Iris pigment epithelial cell (primary cell): ENCODE measurements at regions not wholly inside any gene's neighbourhood (a gene's known extent, or its start where the extent isn't known, plus 50 kb on each side); places are given as distances from the start of the nearest gene placed in this dataset.

Experiments
- DNase-seq: peaks from one replicate; pipeline ENCODE4 v3.0.0-alpha.2; 2011; ENCODE audit warnings: low read depth

DNA sequence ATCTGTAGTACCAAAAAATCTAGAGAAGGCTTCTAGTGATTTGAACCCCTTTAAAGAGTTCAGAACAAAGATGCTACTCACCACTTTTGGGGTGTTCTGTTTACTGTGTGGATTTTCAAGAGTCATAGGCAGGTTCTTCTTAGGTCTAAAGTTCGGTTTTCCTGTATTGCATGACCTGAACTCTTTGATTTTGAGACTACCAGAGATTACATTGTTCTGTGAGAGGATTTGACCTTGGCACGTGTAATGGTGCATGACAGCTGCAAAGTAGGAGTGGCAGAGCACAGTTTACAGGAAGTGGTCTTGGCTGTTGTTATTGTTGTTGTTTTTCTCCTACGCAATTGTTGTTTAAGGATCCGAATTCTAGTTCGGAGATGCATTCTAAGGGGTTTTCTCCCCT lies 592.7 kb downstream of the EPHA7 start:
- DNase-seq = no peak

DNA sequence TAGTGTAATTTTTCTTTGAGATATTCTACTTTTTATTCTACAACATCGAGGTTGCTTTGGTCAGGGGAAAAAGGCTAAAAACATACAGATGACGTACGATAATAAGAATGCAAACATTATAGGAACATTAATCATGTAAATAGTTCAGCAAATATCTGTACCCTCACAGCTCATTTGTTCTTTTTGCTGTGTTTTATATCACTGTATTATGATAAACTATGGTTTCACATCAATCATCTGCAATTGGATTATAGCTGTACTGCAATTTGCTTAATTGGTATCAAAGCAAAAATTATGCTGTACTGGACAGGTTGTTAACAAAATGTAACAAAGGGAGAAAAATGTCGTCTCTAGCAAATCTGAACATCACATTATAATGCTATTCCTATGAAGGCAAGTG lies 597.1 kb downstream of the EPHA7 start:
- no peak for DNase-seq

DNA sequence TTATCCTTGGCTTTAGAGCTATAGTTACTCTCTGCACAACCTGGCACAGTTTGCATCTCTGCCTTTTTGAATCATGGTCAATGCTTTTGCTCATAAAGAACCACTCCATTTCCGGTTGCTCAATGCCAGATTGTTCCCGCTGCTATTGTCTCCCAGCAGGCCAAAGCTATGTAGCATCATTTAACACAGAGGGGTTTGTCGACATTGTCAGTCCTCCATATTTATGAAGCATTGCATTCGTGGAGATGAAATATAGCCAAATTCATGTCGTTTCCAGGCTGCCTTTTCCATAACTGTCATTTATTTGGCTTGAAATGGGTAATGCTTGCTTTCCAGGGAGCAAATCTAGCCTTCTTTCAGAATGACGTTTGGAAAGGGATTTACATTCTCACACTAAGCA lies 598.8 kb downstream of the EPHA7 start:
- DNase-seq = no peak

DNA sequence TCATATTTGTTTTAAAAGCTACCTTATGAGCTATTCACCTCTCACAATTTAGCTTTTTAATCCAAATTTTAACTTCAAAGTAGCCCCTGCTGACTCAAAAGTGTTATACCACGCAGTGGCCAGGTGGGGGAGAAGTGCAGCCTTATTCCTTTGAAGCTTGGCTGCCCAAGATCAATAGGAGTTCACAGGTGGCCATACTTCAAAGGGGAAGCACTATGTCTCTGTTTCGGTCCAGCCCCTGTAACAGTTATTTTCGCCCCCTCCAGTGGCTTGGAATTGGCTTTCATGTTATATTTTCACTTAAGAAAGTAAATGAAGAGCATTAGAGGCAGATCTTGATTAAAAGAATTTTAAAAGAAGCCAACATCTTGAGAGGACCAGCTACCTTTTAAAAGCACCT lies 608.4 kb downstream of the EPHA7 start:
- DNase-seq = peak; percentile 28

DNA sequence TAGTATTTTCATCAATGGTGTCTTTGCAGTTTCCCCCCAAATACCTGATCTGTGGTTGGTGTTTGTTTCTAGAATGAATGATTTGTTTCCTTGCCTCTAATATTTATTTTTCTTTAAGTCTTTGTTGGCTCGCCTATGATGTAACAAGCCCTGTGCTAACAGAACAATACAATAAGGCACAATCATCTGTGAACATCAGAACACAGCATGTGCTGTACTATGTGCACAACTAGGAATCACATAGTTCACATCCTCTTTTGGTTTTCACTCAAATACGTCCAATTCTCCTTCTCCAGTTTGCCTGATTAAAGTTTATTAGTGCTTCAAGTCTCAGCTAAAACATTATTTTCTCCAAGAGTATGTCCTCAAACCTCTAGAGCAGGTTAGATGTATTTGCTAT lies 613.1 kb downstream of the EPHA7 start:
- no peak for DNase-seq

DNA sequence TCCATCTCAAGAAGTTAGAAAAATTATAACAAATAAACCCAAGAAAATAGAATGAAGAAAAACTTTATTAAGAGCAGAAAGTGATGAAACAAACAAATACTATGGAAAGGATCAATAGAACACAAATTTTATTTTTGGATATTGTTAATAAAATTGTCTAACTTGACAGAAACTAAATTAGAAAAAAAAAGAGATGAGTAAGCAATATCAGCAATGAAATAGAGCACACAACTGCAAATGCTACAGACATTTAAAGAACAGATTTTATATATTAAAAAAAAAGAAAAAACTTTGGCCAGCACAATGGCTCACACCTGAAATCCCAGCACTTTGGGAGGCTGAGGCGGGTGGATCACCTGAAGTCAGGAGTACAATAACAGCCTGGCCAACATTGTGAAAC lies 628.0 kb downstream of the EPHA7 start:
- no peak for DNase-seq

DNA sequence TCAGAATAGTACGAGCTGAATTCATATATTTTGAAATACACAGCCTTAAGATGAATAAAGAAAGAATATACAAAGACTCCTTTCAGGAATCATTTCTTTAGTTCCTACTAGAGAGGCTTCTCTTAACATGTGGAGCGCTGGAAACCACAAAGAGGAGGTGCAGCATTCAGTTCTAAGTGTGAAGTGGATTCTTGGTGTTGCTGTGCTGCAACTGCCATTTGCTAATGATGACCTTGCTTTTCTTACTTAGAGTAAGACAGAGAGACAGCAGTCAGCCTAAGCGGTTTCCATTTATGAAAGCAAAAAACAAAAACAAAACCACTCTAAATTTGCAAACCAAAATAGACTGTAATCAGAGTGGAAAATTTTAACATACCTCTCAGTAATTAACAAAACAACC lies 629.0 kb downstream of the EPHA7 start:
- no peak for DNase-seq

DNA sequence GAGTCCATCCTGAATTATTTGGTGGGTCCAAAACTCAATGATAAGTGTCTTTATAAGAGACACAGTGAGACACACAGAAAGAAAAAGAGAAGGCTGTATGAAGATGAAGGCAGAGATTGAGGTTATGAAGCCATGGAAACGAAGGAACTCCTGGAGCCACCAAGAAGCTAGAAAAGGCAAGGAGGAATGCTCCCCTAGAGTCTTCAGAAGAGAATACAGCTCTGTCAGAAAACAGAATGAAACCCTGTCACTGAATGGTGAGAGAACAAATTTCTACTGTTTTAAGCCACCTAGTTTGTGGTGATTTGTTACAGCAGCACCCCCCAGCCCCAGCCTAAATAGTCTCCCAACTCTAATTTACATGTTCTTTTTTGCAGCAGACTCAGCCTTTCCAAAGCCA lies 635.1 kb downstream of the EPHA7 start:
- DNase-seq = no peak

DNA sequence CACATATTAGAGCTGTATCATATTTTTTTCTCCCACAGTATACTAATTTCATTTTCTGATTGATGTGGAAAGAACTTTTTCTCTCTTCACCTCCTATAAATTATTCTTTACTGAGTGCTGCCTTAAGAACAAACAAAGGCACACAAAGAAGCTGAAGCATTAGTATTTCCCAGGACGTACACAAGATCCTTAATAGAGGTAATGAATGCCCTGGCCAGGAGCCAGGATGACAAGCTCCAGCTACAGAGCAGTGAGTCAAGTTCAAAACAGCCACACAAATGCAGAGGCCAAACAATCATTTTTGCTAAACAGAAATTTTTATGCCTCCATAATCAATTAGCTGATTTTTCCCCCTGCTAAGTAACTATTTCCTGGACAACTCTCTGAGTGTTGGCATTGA lies 639.6 kb downstream of the EPHA7 start:
- DNase-seq = peak; percentile 59

DNA sequence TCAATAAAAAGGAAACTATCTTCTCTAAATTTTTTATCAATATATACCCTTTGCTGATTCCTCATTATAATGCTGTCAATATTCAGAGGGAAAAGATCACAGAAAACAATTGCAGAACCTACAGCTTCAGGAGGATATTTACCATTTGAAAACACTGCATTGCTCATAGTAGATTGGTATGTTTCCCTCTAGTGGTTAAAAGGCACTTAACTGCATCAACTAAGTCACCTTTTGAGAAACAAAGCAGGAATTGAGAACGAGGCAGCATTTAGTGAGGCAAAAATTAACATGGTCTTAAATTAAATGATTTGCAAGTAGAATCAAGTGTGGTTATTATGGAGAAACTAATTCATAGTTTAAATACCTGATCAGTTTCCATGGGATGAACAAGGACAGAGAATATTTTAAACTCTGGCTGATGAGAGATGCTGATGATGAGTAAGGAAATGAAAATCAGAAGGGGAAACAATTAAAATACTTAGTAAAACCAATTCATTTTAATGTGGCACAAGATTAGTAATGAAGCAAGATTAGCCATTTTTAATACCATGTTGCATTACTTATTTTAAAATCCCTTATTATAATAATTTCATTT lies 642.1 kb downstream of the EPHA7 start:
- peak; percentile 18 for DNase-seq

DNA sequence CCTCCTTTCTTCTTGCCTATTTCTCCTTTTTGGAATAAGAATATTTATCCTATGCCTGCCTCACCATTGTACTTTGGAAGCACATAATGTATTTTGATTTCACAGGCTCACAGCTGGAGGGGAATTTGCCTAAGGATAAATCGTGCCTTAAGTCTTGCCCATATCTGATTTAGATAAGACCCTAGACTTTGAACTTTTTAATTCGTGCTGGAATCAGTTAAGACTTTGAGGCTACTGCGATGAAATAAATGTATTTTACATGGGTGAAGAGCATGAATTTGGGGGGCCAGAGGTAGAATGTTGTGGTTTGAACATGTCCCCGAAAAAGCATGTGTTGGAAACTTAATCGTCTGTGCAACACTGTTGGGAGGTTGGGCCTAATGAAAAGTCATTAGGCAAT lies 648.8 kb downstream of the EPHA7 start:
- no peak for DNase-seq

DNA sequence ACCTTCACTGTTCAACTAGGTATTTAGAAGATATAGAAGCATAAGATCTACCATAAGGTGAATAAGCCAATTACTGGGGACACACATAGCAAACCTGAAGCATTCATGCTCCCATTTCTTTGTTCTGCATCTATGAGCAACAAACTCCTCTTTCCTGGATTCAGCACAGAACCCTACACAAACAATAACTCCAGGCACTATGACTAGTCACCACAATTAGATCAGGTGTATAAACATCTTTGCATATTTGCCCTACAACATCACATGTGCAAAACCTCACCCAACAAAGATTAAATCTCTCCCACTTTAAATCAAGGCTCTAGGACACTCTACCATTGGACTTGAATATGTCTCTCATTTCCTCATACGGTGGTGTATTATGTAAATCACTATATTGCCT lies 652.3 kb downstream of the EPHA7 start:
- no peak for DNase-seq

DNA sequence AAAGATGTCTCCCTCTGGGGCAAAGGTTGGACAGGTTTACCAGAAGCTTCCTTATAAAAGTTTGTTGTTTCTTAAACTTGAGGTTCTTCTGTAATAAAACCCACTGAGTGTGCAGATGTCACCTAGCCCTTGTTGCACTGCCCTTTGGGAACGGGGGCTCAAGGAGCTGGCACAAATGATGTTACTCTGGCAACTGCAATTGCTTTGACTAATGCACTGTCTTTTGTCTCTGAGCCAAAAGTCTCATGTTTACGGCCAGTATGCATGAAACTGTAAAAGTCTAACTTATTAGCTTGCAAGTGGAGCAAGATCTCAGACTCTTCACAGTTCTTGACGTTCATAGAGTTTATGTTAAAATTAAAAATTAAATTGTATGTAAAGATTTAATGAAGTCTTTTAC lies 655.7 kb downstream of the EPHA7 start:
- no peak for DNase-seq

DNA sequence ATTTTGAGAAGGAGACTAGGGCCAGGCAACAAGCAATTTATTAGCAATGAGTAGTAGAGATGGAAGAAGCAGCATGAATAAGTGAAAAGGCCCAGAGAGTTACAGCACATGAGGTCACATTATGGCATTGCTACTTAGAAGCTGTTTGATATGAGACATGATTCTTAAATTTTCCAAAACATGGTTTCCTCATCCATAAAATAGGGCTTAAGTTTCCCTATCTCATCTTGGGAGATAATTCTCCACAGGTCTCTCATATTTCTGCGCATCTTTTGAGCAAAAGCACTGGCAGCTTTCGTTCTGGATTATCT lies 656.1 kb downstream of the EPHA7 start:
- no peak for DNase-seq

DNA sequence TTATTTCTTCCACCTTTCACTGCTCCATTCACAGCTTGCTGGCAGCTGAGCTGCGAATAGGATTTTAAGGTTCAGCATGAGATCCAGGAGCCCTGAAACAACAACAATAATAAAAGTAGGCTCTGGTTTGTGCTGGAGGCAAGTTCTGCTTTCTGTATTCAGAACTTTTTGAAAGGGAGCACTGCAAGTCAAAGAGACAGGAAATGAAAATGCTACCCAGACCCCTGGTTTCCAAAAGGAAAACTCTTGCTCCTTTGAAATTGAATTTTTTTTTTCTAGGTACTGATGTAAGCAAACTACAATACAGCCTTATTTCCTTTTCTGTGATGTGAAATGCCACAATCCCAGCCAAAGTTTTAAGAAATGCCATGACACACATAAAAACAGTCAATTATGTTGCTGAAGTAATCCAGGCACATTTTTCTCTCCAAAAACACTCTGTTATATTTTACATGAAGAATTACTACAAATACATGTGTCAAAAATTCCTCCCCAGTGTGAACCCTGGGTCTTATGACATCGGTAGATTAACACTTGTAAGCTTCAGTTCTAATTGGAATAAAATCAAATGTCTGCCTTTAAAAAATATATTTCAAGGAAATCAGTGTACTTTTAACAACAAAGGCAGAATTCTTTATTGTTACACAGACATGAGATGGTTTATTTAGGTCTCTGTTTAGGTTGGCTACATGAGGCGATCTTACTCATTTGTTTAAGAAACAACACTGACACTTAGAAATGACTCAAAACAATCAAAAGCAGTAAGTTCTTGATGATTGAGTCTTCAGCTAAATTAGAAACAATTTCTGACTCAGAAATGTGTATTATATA lies 656.7 kb downstream of the EPHA7 start:
- no peak for DNase-seq

DNA sequence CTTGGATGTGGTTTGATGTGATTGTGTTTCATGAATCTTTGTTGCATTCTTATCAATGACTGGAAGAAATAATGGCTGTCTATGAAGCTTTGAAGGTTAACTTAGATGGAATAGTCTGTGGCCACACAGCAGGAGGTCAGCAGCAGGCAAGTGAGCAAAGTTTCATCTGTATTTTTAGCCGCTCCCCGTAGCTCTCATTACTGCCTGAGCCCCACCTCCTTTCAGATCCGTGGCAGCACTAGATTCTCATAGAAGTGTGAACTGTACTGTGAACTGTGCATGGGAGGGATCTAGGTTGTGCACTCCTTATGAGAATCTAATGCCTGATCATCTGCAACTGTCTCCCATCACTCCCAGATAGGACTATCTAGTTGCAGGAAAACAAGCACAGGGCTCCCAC lies 660.2 kb downstream of the EPHA7 start:
- no peak for DNase-seq

DNA sequence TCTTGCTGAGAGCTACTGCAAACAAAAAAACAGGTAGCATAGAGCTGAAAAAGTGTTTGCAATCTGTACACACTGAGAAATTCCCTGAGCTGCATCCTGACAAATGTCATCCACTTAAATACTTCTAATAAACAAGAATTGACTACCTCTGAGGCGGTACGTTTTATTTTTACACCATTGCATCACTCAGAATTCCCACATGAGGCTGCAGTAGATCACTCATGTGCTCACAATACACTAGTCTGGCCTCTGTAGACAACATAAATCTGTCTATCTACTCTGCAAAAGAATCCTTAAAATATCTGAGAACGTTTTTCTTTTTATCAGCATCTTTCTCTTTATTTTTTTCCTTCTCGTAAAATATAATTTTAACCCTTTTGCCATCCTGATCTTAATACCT lies 661.4 kb downstream of the EPHA7 start:
- DNase-seq = no peak

DNA sequence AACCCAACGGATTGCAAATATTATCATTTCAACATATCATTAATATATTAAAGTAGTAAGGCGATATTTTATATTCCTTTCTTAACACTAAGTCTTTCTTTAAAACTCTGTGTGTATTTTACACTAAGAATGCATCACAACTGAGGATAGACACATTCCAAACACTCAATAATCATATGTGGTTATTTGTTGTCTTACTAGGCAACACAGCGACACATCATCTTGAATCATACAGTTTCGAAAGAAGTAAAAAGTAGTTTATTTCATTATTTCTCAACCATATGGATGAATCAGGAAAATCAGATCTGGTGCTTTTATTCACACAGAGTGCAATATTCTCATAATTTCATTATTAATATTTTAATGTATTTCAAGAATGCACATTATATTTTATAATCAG lies 662.4 kb downstream of the EPHA7 start:
- DNase-seq = peak; percentile 7

DNA sequence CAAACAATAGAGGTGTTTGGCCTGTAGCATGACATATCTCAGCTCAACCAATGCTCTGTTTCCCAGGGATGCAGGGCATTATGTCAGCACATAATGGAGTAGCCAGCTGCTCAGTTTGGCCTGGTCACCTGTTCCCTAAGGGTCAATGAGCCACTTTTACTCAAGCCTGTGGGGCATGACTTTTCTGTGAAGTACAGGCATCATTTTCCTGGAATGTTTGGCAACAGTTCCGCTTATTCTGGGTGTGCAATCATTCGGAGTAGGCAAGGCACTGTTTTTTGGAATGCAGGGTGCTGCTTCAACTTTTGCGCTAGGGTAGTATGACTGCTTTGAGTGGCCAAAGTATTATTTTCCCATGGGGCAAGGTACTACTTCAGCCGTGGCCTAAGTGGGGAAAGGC lies 665.4 kb downstream of the EPHA7 start:
- no peak for DNase-seq

DNA sequence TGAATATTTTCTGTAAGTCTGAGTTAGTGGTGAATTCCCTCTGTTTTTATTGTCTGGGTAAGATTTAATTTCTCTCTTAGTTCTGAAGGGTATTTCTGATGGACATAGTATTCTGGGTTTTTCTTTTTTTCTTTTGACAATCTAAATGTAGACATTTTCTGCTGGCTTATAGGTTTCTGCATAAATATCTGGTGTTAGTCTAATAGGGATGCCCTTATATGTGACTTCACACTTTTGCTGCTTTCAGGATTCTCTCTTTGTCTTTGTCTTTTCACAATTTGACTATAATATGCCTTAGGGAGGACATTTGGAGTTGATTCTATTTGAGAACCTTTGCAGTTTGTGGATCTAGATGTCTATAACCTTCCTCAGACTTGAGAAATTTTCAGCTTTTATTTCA lies 667.2 kb downstream of the EPHA7 start:
- no peak for DNase-seq

DNA sequence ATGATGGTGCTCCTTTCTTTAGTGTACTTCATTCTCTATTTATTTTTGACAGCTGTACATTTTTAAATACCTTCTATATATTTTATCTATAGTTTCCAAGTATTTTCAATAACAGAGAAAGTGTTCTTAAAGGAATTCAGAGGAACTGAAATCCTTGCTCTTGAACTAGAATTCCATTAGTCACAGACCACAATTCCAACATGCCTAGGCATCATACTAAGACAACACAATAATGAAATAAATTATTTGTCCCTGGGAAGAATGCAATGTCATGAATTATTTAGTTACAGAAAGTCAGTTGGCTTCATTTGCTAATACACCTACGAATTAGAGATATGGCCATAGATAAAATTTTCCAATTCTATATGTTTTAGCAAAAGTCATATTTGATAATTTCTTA lies 671.2 kb downstream of the EPHA7 start:
- DNase-seq = peak; percentile 3

DNA sequence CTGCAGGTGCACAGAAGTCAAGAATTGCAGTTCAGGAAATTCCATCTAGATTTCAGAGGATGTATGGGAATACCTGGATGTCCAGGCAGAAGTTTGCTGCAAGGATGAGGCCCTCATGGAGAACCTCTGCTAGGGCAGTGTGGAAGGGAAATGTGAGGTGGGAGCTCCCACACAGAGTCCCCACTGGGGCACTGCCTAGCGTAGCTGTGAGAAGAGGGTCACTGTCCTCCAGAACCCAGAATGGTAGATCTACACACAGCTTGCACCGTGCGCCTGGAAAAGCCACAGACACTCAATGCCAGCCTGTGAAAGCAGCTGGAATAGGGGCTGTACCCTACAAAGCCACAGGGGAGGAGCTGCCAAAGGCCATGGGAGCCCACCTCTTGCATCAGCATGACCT lies 681.4 kb downstream of the EPHA7 start:
- no peak for DNase-seq

DNA sequence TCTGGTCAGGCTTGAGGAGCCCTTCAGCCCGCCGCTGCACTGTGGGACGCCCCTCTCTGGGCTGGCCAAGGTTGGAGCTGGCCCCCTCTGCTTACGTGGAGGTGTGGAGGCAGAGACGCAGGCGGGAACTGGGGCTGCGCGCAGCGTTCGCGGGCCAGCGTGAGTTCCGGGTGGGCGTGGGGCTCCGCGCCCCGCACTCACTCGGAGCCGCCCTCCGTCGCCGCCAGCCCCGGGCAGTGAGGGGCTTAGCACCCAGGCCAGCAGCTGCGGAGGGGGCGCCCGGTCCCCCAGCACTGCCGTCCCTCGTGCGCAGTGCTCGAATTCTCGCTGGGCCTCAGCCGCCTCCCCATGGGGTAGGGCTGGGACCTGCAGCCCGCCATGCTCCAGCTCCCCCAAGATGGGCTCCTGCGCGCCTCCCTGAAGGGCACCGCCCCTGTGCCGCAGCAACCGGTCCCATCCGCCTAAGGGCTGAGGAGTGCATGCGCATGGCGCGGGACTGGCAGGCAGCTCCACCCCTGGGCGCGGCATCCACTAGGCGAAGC lies 695.9 kb downstream of the EPHA7 start:
- DNase-seq = no peak

DNA sequence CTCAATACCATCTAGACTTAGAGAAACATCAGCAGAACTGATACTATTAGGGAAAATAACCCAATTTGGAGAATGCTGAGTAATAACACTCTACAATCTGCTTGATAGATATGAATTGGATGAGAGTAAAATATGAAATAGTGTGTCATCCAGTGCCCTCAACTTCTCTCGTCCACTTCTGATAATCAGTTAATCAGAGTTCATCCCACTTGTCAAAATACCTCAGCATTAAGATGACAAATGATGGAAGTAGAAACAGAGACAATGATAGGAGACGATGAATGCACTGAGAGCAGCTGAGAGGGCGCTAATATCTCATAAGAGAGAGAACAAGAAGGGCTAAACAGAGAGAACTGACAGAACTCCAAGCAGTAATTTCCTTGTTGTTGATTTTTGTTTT lies 699.6 kb downstream of the EPHA7 start:
- no peak for DNase-seq
